Keratinocyte (primary cell): ENCODE measurements at regions not wholly inside any gene's neighbourhood (a gene's known extent, or its start where the extent isn't known, plus 50 kb on each side); places are given as distances from the start of the nearest gene placed in this dataset.

Source experiments
- DNase-seq: peaks from one replicate; pipeline ENCODE4 v3.0.0-alpha.2; 2011; ENCODE audit warnings: low read depth, missing footprints, low spot score
- FAIRE-seq: peaks from 2 replicates; lab custom pipeline; 2011; peaks lifted over from hg19 to GRCh38; lab: Jason Lieb, UNC
- H2AFZ ChIP-seq: 2 replicates; pipeline ENCODE4 v1.6.0; 2012; ENCODE audit warnings: low read length, control low read depth, inconsistent platforms; ENCODE audit not compliant: control insufficient read depth
- H3K27ac ChIP-seq: 2 replicates; pipeline ENCODE4 v1.5.1; 2011; ENCODE audit warnings: low read length; ENCODE audit not compliant: control insufficient read depth, insufficient read depth
- H3K27me3 ChIP-seq: 3 replicates; pipeline ENCODE4 v1.6.0; 2011; ENCODE audit warnings: low read length; ENCODE audit not compliant: control insufficient read depth, insufficient read depth; ENCODE audit errors: extremely low read depth
- H3K36me3 ChIP-seq, 2 experiments: 2 replicates in 1 of 2; 3 replicates in 1 of 2; pipeline ENCODE4 v1.5.1; 2011; ENCODE audit warnings: low read length in 2 of 2, mild to moderate bottlenecking in 1 of 2; ENCODE audit not compliant: control insufficient read depth in 2 of 2, insufficient read depth in 2 of 2; ENCODE audit errors: extremely low read depth in 1 of 2
- H3K4me1 ChIP-seq: 3 replicates; pipeline ENCODE4 v1.5.1; 2011; ENCODE audit warnings: low read length; ENCODE audit not compliant: control insufficient read depth, insufficient read depth; ENCODE audit errors: extremely low read depth
- H3K4me2 ChIP-seq: 3 replicates; pipeline ENCODE4 v1.6.0; 2011; ENCODE audit warnings: low read depth, low read length; ENCODE audit not compliant: control insufficient read depth, insufficient read depth; ENCODE audit errors: extremely low read depth
- H3K4me3 ChIP-seq, 3 experiments: fragments of 200-600 bp in 1 of 3; sonication (generic) in 1 of 3; 2 replicates in 2 of 3; 3 replicates in 1 of 3; pipeline ENCODE4 v1.5.1; 2011 to 2016; ENCODE audit warnings: low read length in 3 of 3, mild to moderate bottlenecking in 3 of 3, control low read depth in 2 of 3, inconsistent platforms in 1 of 3, low read depth in 1 of 3, mixed read lengths in 1 of 3, mixed run types in 1 of 3, moderate library complexity in 1 of 3; ENCODE audit not compliant: control insufficient read depth in 2 of 3, insufficient read depth in 2 of 3; ENCODE audit errors: extremely low read depth in 1 of 3
- H3K79me2 ChIP-seq: 2 replicates; pipeline ENCODE4 v1.6.0; 2012; ENCODE audit warnings: low read length; ENCODE audit not compliant: control insufficient read depth, insufficient read depth
- H3K9ac ChIP-seq: 3 replicates; pipeline ENCODE4 v1.6.0; 2011; ENCODE audit warnings: low read length; ENCODE audit not compliant: control insufficient read depth, insufficient read depth; ENCODE audit errors: extremely low read depth
- H3K9me1 ChIP-seq: 3 replicates; pipeline ENCODE4 v1.6.0; 2011; ENCODE audit warnings: low read length; ENCODE audit not compliant: control insufficient read depth, insufficient read depth; ENCODE audit errors: extremely low read depth
- H3K9me3 ChIP-seq: 2 replicates; pipeline ENCODE4 v1.5.1; 2012; ENCODE audit warnings: low read depth, low read length; ENCODE audit not compliant: control insufficient read depth
- H4K20me1 ChIP-seq: 3 replicates; pipeline ENCODE4 v1.6.0; 2011; ENCODE audit warnings: low read length; ENCODE audit not compliant: control insufficient read depth, insufficient read depth; ENCODE audit errors: extremely low read depth
- CTCF ChIP-seq, 3 experiments: IDR thresholded peaks in 1 of 3; conservative IDR thresholded peaks in 1 of 3; optimal IDR thresholded peaks in 1 of 3; 2 replicates in 2 of 3; 3 replicates in 1 of 3; pipeline versions ENCODE3 to v1.5.1; 2011; ENCODE audit warnings: low read length in 3 of 3, mild to moderate bottlenecking in 3 of 3, moderate library complexity in 2 of 3, control low read depth in 1 of 3, inconsistent platforms in 1 of 3; ENCODE audit not compliant: insufficient read depth in 2 of 3; ENCODE audit errors: extremely low read depth in 1 of 3
- EZH2 ChIP-seq: IDR thresholded peaks from one replicate; pipeline ENCODE4 v1.6.1; 2012; ENCODE audit warnings: inconsistent platforms, mild to moderate bottlenecking, low read length, moderate library complexity
- dilution Hi-C: fragments of 300-500 bp; cut with MboI; formaldehyde crosslinking; loops from one replicate; pipeline ENCODE4 v1.7.0; 2020; ENCODE audit warnings: low sequenced_read_pairs; ENCODE audit not compliant: extremely low pct_ligation_motif_present

- dilution Hi-C loops = no loop called here
- Histone ChIP-seq H4K20me1 (no peaks in the 10 kb centered on the region), H3K4me3 (no peak overlapping the region), H3K27me3 (no peaks in the 10 kb centered on the region), H3K9ac (no peak overlapping the region), H3K4me1 (no peaks in the 10 kb centered on the region), H2AFZ (no peak overlapping the region), H3K79me2 (no peaks in the 10 kb centered on the region), H3K4me2 (no peak overlapping the region), H3K36me3 (no peaks in the 10 kb centered on the region), H3K9me1 (no peaks in the 10 kb centered on the region), H3K27ac (no peak overlapping the region), H3K9me3 (no peaks in the 10 kb centered on the region)
- no peak for FAIRE-seq
- DNase-seq = no peak
- TF ChIP-seq EZH2 (no peak), CTCF (optimal IDR thresholded peaks at IDR 0.05 in 1 of 3, IDR thresholded peaks at IDR 0.05 in 1 of 3, conservative IDR thresholded peaks at IDR 0.05 in 1 of 3; ENCODE audit: extremely low read depth in 1 of 3, insufficient read depth in 2 of 3, low read length in 3 of 3) (no peak)
Observed at GRCh38 chr20:39342463-39342862, 380.3 kb downstream of the DHX35 start.

DNA sequence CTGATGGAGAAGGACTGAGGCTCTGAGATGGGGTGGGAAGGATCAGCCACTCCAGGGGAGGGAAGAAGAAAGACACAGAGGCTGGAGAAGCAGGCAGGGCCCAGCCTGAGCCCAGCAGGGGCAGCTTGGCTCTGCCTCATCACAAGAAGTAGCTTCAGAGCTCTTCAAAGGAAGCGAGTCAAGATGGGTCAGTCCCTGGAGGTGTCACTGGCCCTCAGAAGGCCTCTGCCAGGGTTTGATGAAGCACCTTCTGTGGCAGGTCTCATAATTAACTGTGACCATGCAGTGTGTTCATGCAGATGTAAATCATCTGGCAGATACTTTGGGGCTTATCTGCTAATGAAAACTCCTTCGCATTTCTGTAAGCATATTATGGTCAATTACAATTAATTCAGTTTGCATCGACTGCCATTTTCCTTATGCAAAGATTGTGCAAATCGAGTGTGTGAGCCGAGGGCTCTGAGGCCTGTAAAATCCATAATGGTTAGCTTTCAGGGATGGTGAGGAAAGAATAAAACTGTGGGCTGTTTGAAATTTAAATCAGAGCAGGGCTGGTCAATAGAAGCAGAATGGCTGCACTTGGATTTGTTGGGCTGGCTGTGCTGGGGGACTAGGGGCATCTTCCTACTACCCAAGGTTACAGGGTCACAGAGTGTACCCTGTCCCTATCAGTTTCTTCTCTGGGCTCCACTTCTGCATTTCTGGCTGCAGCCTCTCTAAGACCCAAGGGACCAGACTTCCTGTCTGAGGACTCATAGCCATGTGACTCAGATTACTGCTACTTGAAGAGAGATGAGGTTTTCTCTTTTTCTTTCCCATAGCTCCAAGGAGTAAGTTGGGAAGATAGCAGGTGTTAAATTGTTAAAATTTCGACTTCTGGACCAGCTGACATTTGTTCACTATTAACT, 376.6 kb downstream of the DHX35 start:
- H3K27me3 ChIP-seq = no peaks in the 10 kb centered on the region
- no peaks in the 10 kb centered on the region for H4K20me1 ChIP-seq
- no peaks in the 10 kb centered on the region for H3K9me1 ChIP-seq
- no peak overlapping the region for H3K27ac ChIP-seq
- DNase-seq (no peak), FAIRE-seq (no peak)
- no peak overlapping the region for H3K4me2 ChIP-seq
- TF ChIP-seq CTCF (optimal IDR thresholded peaks at IDR 0.05 in 1 of 3, IDR thresholded peaks at IDR 0.05 in 1 of 3, conservative IDR thresholded peaks at IDR 0.05 in 1 of 3; ENCODE audit: extremely low read depth in 1 of 3, insufficient read depth in 2 of 3, low read length in 3 of 3) (no peak), EZH2 (no peak)
- H3K4me1 ChIP-seq = no peaks in the 10 kb centered on the region
- no peaks in the 10 kb centered on the region for H3K36me3 ChIP-seq
- no peak overlapping the region for H2AFZ ChIP-seq
- dilution Hi-C loops = no loop called here
- H3K9me3 ChIP-seq = no peaks in the 10 kb centered on the region
- no peak overlapping the region for H3K4me3 ChIP-seq
- no peak overlapping the region for H3K9ac ChIP-seq
- H3K79me2 ChIP-seq = no peaks in the 10 kb centered on the region
